NCI-H345 (cell line): ENCODE measurements at regions not wholly inside any gene's neighbourhood (a gene's known extent, or its start where the extent isn't known, plus 50 kb on each side); places are given as distances from the start of the nearest gene placed in this dataset.

ENCODE experiments used
- DNase-seq: peaks from one replicate; lab custom pipeline; 2025; lab: John Stamatoyannopoulos, UW

GRCh38 chr17:33475594-33475993 lies 182.5 kb upstream of the ASIC2 start:
- DNase-seq, result no peak

DNA sequence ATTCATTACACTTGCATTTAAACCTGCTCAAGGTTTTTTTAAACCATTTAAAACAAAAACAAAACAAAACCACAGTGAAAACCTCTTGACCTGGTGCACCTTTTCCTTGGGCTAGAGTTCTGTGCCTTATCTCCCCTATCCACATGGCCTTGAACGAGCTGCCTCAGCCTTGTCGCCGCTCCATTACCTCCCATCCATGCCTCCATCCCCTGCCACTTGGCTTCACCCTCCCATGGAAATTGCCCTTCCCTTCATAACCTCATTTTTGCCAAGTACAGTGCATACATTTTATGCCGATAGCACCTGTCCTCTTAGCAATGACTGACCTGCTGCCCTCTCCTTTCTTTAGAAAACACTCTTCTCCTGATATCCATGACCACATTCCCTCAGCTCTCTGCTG lies 188.6 kb upstream of the ASIC2 start:
- DNase-seq, result no peak

DNA sequence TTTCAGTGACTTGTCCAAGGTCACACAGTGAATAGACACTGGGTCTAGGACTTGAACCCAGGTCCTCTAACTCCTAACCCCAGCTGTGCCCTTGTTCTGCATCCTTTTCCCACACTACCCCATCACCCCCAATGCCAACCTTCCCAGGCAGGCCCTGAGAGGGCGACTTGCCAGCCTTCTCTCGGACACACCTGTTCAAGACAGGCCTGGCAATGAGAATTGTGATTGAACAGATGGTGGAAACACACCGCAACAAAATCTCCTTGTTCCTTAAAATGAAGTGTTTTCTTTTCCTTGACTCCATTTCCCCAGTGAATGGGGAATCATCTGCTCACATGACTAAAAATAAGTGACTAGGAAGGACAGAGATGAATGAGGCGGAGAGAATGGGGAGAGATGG lies 189.5 kb upstream of the ASIC2 start:
- no peak for DNase-seq

DNA sequence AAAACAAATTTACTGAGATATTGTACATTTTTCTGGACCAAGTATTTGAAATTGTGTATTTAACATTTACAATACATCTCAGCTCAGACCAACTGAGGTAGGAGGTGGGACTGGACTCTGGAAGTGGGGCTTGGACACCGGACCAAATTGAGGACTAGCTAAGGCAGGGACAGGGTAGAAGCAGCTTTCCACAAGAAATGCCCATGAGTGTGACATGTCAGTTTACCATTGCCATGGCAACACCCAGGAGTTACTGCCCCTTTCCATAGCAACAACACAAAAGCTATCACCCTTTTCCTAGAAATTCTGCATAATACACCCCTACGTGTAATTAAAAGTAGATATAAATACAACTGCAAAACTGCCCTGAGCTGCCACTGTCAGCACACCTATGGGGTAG lies 191.5 kb upstream of the ASIC2 start:
- no peak for DNase-seq

DNA sequence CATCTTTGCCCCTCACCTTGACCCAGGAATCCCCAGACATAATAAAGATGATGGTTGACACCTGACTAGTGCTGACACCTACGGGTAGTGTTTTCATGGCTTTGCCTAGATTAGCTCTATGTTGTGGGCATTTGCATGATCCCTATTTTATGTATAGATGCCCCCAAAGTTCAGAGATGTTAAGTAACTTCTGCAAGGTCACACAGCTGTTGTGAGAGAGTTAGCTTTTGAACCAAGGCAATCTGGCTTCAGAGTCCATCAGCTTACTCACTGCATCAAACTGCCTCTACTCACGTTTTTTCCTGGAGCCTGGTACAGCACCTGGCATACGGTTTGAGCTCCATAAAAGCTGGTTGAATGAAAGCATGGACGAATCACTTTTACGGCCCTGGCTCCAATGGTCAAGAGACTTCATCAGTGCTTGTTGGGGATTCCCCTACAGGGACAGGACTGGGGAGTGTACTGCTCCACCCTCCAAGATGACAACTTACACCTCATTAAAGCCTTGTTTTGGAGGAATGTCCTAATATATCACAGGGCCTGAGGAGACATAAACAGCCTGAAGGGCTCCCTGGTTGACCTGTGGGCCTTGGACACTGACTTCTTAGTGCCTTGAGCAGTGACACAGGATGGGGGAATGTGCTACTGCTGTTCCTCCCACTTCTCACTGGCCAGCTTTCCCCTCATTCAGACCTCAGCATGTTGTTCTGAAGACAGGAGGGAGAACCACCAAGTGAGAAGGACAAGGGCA lies 193.2 kb upstream of the ASIC2 start:
- DNase-seq, result no peak

- DNase-seq, result no peak
These were observed 194.2 kb upstream of the ASIC2 start for GRCh38 chr17:33487187-33487879.

GRCh38 chr17:33491871-33492481 lies 198.9 kb upstream of the ASIC2 start:
- DNase-seq, result no peak

- DNase-seq, result no peak
These were observed 199.7 kb upstream of the ASIC2 start for GRCh38 chr17:33492731-33493265.

DNA sequence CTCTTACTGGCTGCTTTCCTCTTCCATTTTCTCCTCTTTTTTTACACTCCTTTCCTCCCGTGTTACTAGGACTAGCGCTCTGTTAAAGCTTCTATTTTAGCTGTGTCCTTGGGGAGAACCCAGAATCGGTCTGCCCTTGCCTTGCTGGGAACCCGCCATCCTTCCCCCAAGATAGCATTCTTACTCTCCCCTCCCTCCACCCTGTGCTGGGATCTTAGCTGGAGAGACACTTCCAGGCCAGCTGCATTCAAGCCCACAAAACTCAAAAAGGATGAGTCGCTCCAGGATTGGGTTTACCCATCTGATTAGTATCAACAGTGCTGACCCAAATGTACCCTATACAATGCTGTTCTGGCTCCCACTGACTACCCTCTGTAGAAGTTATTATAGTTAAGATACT lies 200.5 kb upstream of the ASIC2 start:
- DNase-seq, result no peak

DNA sequence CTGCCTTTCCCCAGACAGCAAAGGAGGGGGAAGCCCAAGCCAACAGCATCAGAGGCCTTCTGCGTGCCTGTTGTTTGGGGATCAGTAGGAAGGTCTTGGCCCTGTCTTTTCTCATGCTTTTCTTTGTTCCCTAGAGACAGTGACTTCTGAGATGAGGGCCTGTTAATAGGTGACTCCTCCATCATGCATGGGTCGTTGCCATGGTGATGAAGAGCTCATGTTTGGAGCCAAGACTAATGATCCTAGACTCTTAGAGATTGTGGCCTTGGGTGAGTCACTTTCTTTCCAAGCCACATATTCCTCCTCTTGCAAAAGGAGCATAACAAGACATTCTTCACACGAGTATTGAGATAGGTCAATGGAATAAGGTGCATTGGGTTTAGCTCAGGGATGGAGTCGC lies 201.1 kb upstream of the ASIC2 start:
- DNase-seq, result no peak

DNA sequence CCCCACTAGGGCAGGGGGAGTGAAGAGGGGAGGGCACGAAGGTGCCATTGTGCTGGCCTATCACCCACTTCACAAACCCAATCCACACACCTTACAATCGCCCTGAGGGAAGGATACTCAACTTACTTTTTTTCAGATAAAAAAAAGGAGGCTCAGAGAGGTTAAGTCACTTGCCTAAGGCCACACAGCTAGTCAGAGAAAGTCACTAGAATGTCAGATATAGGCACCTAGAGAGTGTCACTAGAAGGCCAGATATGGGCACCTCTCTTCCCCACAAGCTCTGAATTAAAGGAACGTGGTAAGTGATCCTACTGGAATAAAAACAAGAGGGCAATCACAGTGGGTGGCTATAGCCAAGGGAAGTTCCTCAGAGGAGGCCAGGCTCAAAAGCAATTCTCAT lies 204.5 kb upstream of the ASIC2 start:
- DNase-seq, result no peak

GRCh38 chr17:33498069-33498468 lies 205.0 kb upstream of the ASIC2 start:
- no peak for DNase-seq

GRCh38 chr17:33499040-33499439 lies 205.9 kb upstream of the ASIC2 start:
- DNase-seq, result no peak

DNA sequence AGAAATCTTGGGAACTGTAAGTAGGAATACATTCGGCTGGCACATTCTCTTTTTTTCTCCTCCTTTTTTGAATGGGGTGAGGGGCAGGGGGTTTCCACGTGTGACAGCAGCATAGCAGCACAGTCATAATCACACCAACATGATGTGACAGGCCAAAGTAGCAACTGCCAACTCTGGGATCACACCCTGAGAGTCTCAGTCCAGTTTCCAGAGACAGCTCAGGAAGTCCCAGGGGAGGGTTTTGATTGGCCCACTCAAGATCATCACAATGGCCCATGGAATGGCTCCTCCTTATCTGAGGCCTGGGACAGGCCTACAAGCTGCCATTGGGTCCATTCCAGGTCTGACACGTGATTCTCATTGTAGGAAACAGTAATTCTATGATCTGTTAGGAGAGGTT lies 207.1 kb upstream of the ASIC2 start:
- DNase-seq, result no peak

GRCh38 chr17:33501185-33501584 lies 208.1 kb upstream of the ASIC2 start:
- DNase-seq, result no peak

- no peak for DNase-seq
These were observed 211.5 kb upstream of the ASIC2 start for GRCh38 chr17:33504571-33504970.

DNA sequence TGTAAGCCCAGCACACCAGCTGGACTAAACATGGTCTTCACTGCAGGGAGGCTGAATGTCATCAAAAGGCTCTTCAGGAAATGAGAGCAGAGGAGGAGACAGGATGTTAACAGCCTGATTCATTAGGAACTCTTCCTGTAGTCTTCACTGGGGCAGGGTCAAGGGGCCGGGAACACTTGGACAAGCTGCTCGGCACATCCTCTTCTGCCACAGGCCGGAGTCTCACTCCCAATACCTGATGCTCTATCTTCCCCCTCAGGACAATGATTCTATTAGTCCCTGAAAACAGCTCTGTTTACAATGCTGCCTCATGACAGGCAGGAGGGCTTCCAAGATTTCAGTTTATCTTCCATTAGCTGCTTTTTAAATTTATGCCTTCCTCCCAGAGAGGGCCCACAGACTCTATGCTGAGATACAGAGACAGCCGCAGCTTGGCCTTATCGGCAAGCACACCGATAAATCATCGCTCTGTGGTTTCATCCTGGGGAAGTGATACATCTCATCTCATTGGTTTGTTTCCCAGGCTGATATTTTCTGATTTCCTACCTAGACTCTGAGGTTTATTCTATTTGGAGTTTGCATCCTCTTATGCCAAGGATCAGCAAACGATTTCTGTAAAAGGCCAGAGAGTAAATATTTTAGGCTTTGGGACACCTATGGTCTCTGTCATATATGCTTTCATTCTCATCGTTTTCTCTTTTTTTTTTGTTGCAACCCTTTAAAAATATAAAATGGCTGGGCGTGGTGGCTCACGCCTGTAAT lies 214.0 kb upstream of the ASIC2 start:
- no peak for DNase-seq

- DNase-seq, result no peak
These were observed 215.1 kb upstream of the ASIC2 start for GRCh38 chr17:33508215-33508614.

GRCh38 chr17:33509331-33509730 lies 216.2 kb upstream of the ASIC2 start:
- no peak for DNase-seq

DNA sequence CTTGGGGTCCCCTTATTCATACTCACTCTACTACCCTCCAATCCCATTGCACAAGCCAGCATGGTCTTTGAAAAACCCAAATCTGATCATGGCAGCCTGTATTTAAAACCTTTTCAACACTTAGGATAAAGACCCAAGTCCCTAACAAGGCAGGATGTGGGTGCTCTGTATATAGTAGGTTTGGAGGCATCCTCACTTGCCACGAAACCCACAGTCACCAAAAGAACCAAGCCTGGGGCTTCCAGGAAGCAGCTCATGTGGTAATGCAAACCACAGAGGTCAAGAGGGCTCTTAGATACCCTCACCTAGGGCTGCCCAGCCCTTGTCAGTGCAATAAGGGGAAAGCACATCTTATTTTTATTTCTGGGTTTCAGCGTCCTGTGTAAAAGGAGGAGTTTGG lies 218.6 kb upstream of the ASIC2 start:
- no peak for DNase-seq

GRCh38 chr17:33512113-33512512 lies 219.0 kb upstream of the ASIC2 start:
- DNase-seq, result no peak

DNA sequence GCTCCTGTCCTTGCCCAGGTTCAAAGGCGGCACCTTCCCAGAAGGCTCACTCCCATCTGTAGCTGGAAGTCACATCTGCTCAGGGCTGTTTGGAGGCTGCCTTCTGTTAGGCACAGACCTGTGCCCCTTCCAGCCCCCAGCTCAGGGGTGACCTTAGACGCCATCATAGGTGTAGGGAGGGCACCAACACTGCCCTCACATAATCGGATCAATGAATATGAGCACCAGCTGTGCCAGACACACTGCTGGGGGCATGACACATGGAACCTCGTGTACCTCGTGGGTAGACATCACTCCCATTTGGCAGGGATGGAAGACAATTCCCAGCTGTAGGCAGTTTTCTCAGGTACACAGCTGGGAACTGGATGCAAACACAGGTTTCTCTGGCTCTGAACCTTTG lies 220.7 kb upstream of the ASIC2 start:
- DNase-seq, result no peak
